ENCODE measurements at regions not wholly inside any gene's neighbourhood (a gene's known extent, or its start where the extent isn't known, plus 50 kb on each side); places are given as distances from the start of the nearest gene placed in this dataset.

DNA sequence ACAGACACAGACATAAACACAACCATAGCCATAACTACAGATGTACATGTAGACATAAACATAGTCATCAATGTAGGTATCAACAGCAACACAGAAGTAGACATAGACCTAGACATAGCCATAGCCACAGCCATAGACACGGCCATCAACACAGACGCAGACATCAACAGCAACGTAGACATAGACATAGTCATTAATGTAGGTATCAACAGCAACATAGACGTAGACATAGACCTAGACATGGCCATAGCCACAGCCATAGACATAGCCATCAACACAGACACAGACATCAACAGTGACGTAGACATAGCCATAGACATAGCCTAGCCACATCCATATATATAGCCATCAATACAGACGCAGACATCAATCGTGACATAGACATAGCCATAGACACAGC, 258.3 kb upstream of the FOXQ1 start:
- Histone ChIP-seq H3K4me1 (ENCODE audit: control insufficient read depth, insufficient read depth, low read length, poor library complexity, severe bottlenecking) (no peaks in the 10 kb centered on the region), H3K27ac (ENCODE audit: insufficient read depth, low read length, poor library complexity, severe bottlenecking) (no peak overlapping the region)
- DNase-seq = no peak

DNA sequence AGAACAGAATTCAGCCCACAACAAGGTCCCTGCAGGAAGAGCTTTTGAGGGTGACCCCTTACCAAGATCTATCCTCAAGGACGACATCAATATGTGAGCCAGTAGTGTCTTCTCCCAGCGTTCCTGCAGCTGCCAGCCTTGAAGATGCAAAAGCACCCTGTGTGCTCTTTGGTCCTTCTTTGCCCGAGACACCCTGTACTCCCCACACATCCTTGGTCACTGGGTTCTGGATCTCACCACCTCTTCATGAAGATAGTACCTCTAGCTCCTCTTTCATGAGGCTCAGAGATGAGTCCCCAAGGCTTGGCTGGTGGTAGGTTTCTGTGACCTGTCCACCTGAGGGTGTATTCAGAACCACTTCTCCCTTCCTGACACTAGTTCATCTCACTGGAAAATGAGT, 259.6 kb upstream of the FOXQ1 start:
- H3K9me3 ChIP-seq (ENCODE audit: control insufficient read depth, low read length) = no peaks in the 10 kb centered on the region
- no peaks in the 10 kb centered on the region for H3K36me3 ChIP-seq (ENCODE audit: control insufficient read depth, insufficient read depth, low read length)
- no peaks in the 10 kb centered on the region for H3K4me1 ChIP-seq (ENCODE audit: control insufficient read depth, insufficient read depth, low read length, poor library complexity, severe bottlenecking)
- no peak overlapping the region for H3K4me3 ChIP-seq (ENCODE audit: insufficient read depth, low read depth, low read length, poor library complexity, severe bottlenecking)
- H3K27ac ChIP-seq (ENCODE audit: insufficient read depth, low read length, poor library complexity, severe bottlenecking) = no peak overlapping the region
- no peaks in the 10 kb centered on the region for H3K27me3 ChIP-seq (replicated peaks; ENCODE audit: control insufficient read depth, insufficient read depth, low read length, poor library complexity, severe bottlenecking)
- DNase-seq = no peak

More for the DNA sequence above, 258.3 kb upstream of the FOXQ1 start:
- Histone ChIP-seq H3K9me3 (ENCODE audit: control insufficient read depth, low read length) (no peaks in the 10 kb centered on the region), H3K4me3 (ENCODE audit: insufficient read depth, low read depth, low read length, poor library complexity, severe bottlenecking) (no peak overlapping the region), H3K27me3 (replicated peaks; ENCODE audit: control insufficient read depth, insufficient read depth, low read length, poor library complexity, severe bottlenecking) (no peaks in the 10 kb centered on the region), H3K36me3 (ENCODE audit: control insufficient read depth, insufficient read depth, low read length) (no peaks in the 10 kb centered on the region)

DNA sequence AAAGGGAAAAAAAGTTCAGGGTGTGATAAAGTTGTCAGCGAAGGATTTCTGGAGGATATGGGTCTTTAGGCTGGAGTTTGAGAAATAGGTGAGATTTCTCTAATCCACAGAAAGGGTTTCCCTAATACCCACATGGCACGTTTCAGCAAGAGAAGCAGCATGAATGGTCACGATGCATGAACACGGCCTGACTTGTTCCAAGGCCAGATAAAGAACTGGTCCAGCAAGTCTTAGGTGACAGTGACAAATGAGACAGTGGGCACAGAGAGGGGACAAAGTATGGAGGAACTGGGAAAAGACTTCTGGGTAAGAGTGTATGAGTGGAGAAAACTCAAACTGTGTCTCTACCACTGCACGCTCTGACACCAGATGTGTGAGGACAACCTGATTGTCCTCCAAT, 262.0 kb upstream of the FOXQ1 start:
- no peaks in the 10 kb centered on the region for H3K36me3 ChIP-seq (ENCODE audit: control insufficient read depth, insufficient read depth, low read length)
- H3K27me3 ChIP-seq (replicated peaks; ENCODE audit: control insufficient read depth, insufficient read depth, low read length, poor library complexity, severe bottlenecking) = no peaks in the 10 kb centered on the region
- no peaks in the 10 kb centered on the region for H3K9me3 ChIP-seq (ENCODE audit: control insufficient read depth, low read length)
- no peaks in the 10 kb centered on the region for H3K4me1 ChIP-seq (ENCODE audit: control insufficient read depth, insufficient read depth, low read length, poor library complexity, severe bottlenecking)
- no peak overlapping the region for H3K4me3 ChIP-seq (ENCODE audit: insufficient read depth, low read depth, low read length, poor library complexity, severe bottlenecking)
- no peak for DNase-seq
- no peak overlapping the region for H3K27ac ChIP-seq (ENCODE audit: insufficient read depth, low read length, poor library complexity, severe bottlenecking)

DNA sequence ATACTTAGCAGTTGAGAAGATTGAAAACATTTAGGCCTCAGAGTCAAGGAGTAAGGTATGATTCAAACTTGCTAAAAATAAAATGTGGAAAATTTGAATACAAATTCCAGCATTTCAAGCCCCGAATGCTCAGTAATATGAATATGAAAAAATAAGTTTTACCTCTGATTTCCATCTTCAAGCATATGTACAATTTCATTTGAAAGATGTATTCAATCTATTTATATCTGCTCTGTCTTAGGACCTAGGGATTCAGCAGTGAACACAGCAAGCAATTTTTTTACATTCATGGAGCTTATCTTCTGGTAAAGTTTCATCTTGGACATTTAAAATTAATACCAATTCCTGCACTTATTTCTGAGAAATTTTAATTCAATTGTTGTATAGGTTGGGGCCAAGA, 262.7 kb upstream of the FOXQ1 start:
- H3K27ac ChIP-seq (ENCODE audit: insufficient read depth, low read length, poor library complexity, severe bottlenecking) = no peak overlapping the region
- H3K27me3 ChIP-seq (replicated peaks; ENCODE audit: control insufficient read depth, insufficient read depth, low read length, poor library complexity, severe bottlenecking) = no peaks in the 10 kb centered on the region
- no peak overlapping the region for H3K4me3 ChIP-seq (ENCODE audit: insufficient read depth, low read depth, low read length, poor library complexity, severe bottlenecking)
- H3K36me3 ChIP-seq (ENCODE audit: control insufficient read depth, insufficient read depth, low read length) = no peaks in the 10 kb centered on the region
- H3K9me3 ChIP-seq (ENCODE audit: control insufficient read depth, low read length) = no peaks in the 10 kb centered on the region
- H3K4me1 ChIP-seq (ENCODE audit: control insufficient read depth, insufficient read depth, low read length, poor library complexity, severe bottlenecking) = no peaks in the 10 kb centered on the region
- no peak for DNase-seq

DNA sequence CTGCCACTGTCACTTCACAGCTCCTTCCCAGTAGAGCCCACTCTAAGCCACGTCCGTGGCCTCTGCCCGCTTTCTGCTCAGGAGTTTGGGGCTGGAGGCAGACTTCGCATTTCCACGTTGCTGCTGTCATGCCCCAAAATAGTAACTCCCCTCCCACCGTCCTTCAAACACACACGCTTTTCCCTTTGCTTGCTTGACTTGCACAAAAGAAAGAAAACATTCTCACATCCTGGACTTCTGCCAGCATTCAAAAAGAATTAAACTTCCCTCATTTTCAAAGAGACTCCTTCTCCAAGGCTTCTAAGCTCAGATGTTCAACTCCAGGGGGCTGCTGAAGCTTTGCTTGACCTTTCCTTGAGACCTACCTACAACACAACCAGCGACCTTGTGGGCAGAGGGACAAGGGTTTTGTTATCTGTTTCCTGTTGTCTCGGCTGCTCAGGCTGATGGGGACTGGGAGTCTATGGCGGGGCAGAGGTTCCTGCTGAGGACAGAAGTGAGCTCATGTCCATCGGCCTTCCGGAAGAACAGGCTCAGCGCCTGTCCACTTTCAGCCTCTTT, 263.8 kb upstream of the FOXQ1 start:
- H3K27ac ChIP-seq (ENCODE audit: insufficient read depth, low read length, poor library complexity, severe bottlenecking) = no peak overlapping the region
- H3K4me3 ChIP-seq (ENCODE audit: insufficient read depth, low read depth, low read length, poor library complexity, severe bottlenecking) = no peak overlapping the region
- DNase-seq = no peak
- no peaks in the 10 kb centered on the region for H3K27me3 ChIP-seq (replicated peaks; ENCODE audit: control insufficient read depth, insufficient read depth, low read length, poor library complexity, severe bottlenecking)
- no peaks in the 10 kb centered on the region for H3K36me3 ChIP-seq (ENCODE audit: control insufficient read depth, insufficient read depth, low read length)
- no peaks in the 10 kb centered on the region for H3K4me1 ChIP-seq (ENCODE audit: control insufficient read depth, insufficient read depth, low read length, poor library complexity, severe bottlenecking)
- no peaks in the 10 kb centered on the region for H3K9me3 ChIP-seq (ENCODE audit: control insufficient read depth, low read length)

DNA sequence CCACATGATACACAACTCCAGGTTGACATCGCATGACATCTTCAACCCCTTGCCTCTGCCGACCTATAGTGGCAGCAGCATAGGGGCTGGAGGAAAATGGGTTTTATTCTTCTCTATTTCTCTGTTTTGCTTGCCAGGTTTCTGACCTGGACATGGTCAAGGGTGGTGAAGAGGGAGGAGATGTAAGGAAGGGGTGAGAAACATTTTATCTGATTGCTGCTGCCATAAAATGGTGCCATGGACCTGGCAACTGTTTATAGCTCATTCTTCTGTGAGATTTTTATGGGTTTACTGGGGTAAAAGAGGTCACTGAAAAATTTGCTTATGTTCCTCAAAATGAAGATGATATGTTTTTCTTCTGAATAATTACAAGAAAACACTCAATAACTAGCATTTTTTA, 266.7 kb upstream of the FOXQ1 start:
- H3K4me3 ChIP-seq (ENCODE audit: insufficient read depth, low read depth, low read length, poor library complexity, severe bottlenecking) = no peak overlapping the region
- H3K36me3 ChIP-seq (ENCODE audit: control insufficient read depth, insufficient read depth, low read length) = no peaks in the 10 kb centered on the region
- H3K9me3 ChIP-seq (ENCODE audit: control insufficient read depth, low read length) = no peaks in the 10 kb centered on the region
- no peaks in the 10 kb centered on the region for H3K4me1 ChIP-seq (ENCODE audit: control insufficient read depth, insufficient read depth, low read length, poor library complexity, severe bottlenecking)
- DNase-seq = no peak
- no peak overlapping the region for H3K27ac ChIP-seq (ENCODE audit: insufficient read depth, low read length, poor library complexity, severe bottlenecking)
- no peaks in the 10 kb centered on the region for H3K27me3 ChIP-seq (replicated peaks; ENCODE audit: control insufficient read depth, insufficient read depth, low read length, poor library complexity, severe bottlenecking)

DNA sequence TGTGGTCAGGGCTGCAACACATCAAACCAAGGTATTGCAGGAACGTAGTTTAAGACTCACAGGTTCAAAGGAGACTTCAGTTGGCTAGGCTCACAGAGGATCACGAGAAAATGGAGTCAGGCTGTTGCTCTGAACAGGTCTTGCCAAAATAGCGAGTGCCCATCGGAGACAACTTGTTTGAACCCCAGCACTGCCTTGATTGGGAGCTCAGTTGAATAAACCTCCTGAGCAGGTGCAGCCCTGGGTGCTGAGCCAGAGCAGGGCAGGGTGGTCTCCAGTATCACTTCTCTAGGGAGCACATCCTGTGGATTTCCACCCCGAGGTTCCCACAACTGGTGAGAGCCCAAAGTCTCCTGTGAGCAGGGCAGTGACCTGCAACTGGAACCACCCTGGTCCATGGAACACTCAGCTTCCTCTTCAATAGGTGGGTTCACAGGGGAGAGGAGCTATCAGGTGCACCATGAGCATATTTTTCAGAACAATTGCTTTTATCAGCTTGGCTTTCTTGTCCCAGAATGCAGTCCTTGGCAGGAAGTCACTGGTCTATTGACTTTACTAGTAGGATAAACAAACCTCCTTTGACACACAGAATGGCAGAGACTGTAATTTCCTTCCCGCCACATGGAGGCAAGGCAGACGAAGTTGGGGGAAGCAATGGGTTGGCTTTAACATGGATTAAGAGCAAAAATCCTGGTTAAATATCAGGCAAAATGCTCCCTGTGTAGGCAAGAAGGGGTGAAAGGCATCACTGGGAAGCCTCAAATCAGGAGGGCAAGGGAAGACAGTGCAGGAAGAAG, 267.7 kb upstream of the FOXQ1 start:
- no peak overlapping the region for H3K4me3 ChIP-seq (ENCODE audit: insufficient read depth, low read depth, low read length, poor library complexity, severe bottlenecking)
- H3K9me3 ChIP-seq (ENCODE audit: control insufficient read depth, low read length) = no peaks in the 10 kb centered on the region
- H3K27ac ChIP-seq (ENCODE audit: insufficient read depth, low read length, poor library complexity, severe bottlenecking) = no peak overlapping the region
- H3K27me3 ChIP-seq (replicated peaks; ENCODE audit: control insufficient read depth, insufficient read depth, low read length, poor library complexity, severe bottlenecking) = no peaks in the 10 kb centered on the region
- no peaks in the 10 kb centered on the region for H3K36me3 ChIP-seq (ENCODE audit: control insufficient read depth, insufficient read depth, low read length)
- DNase-seq = no peak
- H3K4me1 ChIP-seq (ENCODE audit: control insufficient read depth, insufficient read depth, low read length, poor library complexity, severe bottlenecking) = no peaks in the 10 kb centered on the region

DNA sequence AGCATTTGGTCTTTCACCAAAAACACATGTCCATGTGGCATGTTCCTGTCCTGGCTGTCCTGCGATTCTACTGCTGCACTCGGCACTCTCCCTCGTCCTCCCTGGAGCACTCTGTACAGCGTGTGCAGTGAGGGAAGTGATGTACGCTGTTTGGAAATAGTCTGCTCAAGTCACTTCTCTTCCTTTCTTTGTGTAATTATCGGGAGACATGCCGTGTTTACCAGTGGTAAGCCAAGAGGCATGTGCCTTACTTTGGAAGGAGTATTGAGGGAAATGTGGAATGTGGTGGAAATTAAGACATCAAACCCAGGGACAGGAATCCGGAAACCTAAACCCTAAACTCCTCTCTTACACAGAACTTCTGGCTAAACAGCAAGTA, 268.5 kb upstream of the FOXQ1 start:
- Histone ChIP-seq H3K4me3 (ENCODE audit: insufficient read depth, low read depth, low read length, poor library complexity, severe bottlenecking) (no peak overlapping the region), H3K9me3 (ENCODE audit: control insufficient read depth, low read length) (no peaks in the 10 kb centered on the region), H3K27ac (ENCODE audit: insufficient read depth, low read length, poor library complexity, severe bottlenecking) (no peak overlapping the region), H3K27me3 (replicated peaks; ENCODE audit: control insufficient read depth, insufficient read depth, low read length, poor library complexity, severe bottlenecking) (no peaks in the 10 kb centered on the region), H3K36me3 (ENCODE audit: control insufficient read depth, insufficient read depth, low read length) (no peaks in the 10 kb centered on the region), H3K4me1 (ENCODE audit: control insufficient read depth, insufficient read depth, low read length, poor library complexity, severe bottlenecking) (no peaks in the 10 kb centered on the region)
- DNase-seq = no peak

DNA sequence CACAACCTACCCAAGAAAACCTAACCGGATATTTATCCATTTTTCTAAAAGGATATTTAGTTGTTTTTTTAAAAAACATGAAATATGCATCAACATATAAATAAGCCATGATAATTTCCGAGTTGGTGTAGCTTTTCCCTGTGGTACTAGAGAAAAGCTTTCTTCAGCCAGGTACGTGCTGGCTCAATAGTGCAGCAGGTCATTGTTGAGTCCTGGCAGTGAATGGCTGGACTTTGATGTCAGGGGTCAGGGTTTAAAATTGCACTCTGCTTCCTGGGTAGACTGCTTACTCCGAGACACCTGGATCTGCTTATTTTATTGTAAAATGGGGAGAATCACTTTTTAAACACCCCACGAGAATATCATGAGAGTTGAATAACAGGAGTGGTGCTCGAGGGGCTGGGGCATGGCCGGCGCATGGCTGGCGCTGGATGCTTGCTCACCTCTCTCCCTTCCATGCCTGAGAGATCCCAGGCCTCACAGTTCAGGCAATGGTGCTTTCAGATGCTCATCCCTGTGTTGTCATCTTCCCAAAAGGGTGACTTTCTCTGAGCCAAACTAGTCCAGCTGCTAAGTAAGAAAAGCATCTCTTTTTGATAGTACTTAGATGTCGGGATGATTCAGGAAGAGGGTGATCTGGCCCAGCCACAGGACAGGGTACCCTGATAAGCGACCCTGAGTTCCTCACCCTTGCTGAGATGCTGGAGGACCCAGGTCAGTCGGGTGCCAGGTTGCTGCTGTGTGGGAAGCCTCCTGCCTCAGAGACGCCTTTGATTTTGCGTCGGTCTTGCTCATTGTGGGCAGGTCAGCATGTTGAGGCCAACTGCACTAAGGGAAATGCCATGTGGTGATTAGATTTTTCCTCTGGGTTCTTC, 269.1 kb upstream of the FOXQ1 start:
- Histone ChIP-seq H3K27me3 (replicated peaks; ENCODE audit: control insufficient read depth, insufficient read depth, low read length, poor library complexity, severe bottlenecking) (no peaks in the 10 kb centered on the region), H3K4me1 (ENCODE audit: control insufficient read depth, insufficient read depth, low read length, poor library complexity, severe bottlenecking) (no peaks in the 10 kb centered on the region), H3K27ac (ENCODE audit: insufficient read depth, low read length, poor library complexity, severe bottlenecking) (no peak overlapping the region), H3K36me3 (ENCODE audit: control insufficient read depth, insufficient read depth, low read length) (no peaks in the 10 kb centered on the region), H3K9me3 (ENCODE audit: control insufficient read depth, low read length) (no peaks in the 10 kb centered on the region), H3K4me3 (ENCODE audit: insufficient read depth, low read depth, low read length, poor library complexity, severe bottlenecking) (no peak overlapping the region)
- DNase-seq = no peak

DNA sequence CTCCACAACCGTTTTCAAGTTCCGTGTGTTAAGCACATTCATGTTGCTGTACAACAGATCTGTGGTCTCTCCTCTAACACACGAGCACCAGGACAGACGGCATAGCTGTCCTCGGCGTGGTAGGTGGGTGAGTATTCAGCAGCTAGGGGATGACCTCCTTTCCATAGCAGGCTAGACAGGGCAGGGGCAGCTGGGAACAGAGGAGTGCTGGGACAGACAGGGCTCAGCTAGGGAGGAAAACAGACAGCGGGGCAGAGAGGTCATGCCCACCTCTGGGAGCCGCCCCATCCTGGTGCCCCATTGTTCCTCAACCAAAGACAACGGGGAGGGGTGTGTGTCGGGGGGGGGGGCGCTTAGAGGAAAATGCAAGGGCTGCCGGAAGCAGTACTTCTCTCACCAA, 271.5 kb upstream of the FOXQ1 start:
- no peak overlapping the region for H3K27ac ChIP-seq (ENCODE audit: insufficient read depth, low read length, poor library complexity, severe bottlenecking)

More for the DNA sequence above, 271.5 kb upstream of the FOXQ1 start:
- Histone ChIP-seq H3K9me3 (ENCODE audit: control insufficient read depth, low read length) (no peaks in the 10 kb centered on the region), H3K36me3 (ENCODE audit: control insufficient read depth, insufficient read depth, low read length) (no peaks in the 10 kb centered on the region), H3K4me1 (ENCODE audit: control insufficient read depth, insufficient read depth, low read length, poor library complexity, severe bottlenecking) (no peaks in the 10 kb centered on the region), H3K27me3 (replicated peaks; ENCODE audit: control insufficient read depth, insufficient read depth, low read length, poor library complexity, severe bottlenecking) (no peaks in the 10 kb centered on the region), H3K4me3 (ENCODE audit: insufficient read depth, low read depth, low read length, poor library complexity, severe bottlenecking) (no peak overlapping the region)
- DNase-seq = no peak

All from effector memory CD4-positive, alpha-beta T cell (primary cell).